Activated CD8-positive, alpha-beta memory T cell treated with anti-CD3 and anti-CD28 coated beads for 24 hours (primary cell): ENCODE measurements at regions not wholly inside any gene's neighbourhood (a gene's known extent, or its start where the extent isn't known, plus 50 kb on each side); places are given as distances from the start of the nearest gene placed in this dataset.

Experiments
- DNase-seq: peaks from one replicate; pipeline ENCODE4 v3.0.0-alpha.2; 2020

DNA sequence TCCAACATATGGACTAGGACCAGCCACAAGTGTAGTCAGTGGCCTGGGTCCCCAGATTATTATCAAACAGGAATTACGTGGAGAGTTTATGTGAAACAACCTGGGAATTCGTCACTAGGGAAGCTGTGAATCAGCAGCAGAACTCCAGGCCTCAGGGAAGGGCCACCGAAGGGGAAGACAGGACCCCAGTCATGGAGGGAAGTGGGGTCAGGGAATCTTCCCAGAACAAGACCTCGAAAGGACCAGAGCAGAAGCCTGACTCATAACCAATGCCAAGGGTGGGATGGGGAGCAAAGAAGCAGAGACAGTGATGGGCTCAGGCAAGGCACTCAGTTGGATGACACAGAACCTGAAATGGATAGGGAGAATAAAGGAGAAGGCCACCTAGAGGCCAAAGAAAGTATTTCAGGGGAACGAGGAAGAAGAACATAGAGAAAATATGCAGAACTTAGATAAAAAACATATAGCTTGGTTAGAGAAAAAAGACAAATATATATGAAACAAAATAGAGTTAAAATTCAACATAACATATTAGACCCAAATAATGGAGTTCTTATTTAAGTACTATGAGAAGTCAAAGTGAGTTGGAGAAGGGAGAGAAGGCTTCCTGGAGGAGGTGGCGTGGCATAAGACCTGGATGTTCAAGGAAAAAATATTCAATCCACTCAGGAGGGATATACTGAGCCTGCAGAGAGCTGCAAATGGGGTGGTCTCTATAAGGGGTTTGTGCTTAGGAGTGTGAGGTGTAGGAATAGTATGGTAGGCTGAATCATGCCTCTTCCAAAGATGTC lies 66.7 kb upstream of the CAST start:
- DNase-seq, result no peak

DNA sequence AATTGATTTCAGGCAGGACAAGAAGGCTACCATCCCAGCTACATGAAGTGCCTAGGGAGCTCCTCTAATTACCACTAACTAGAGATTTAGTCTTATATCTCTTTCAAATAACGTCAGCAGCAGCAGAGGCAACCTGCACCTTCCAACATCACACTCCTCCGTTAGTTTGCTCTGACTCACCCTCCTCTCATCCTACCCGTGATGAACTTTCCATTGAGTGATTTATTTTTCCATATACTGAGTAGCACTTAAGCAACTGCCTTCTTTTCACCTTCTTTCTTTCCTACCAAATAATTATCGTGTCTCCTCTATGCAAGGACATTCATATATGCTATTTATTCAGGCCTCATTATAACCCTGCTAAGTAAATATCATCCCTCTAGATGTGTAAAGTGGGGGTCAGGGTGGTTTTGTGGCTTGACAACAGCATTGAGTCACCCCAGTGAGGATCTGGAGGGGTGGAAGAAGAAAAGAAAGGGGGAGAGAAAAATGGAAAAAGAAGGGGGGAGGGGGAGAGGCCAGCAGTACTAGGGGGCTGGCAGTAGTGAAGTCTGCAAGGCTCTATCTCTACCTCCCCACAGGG lies 64.6 kb upstream of the CAST start:
- DNase-seq, result no peak

DNA sequence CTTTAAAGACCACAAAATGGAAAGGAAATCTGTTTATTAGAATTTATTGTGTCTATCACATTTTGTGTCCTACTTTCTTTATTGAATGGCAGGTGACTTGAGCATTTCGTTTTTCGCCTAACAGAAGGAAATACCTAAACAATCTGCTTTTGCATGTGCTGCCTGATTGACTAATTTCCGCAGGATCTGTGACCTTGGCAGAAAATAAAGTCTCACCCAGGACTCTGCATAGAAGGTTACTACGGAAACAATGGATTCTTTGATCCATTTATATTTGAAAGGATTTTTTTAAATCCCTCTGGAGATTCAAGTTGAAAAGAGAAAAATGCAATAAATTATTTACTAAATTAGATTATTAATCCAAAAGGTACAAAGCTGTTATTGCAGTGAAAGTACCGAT lies 61.0 kb upstream of the CAST start:
- no peak for DNase-seq

DNA sequence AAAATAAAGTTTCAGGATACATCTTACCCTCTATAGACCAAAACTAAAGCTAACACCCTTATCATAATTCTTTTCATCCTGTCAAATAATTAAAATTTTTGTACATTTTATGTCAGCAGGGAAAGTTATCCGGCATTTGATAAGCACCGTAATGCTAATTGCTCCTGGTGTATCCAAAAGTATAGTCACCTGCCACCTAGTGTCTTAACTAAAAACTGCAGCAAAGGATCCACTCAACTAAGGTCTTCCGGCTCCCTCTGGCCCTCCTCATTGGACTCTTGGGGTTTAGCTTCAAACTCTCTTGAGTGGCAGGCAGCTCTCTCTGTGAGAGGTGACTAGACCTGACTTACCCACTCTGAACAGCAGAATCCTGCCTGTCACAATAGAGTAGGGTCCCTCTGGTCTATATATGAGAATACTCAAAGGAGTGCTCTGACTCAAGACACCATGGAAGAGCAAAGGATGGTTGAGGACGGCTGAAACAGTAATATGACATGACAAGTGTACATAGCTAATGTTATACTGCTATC lies 60.4 kb upstream of the CAST start:
- peak; percentile 68 for DNase-seq

DNA sequence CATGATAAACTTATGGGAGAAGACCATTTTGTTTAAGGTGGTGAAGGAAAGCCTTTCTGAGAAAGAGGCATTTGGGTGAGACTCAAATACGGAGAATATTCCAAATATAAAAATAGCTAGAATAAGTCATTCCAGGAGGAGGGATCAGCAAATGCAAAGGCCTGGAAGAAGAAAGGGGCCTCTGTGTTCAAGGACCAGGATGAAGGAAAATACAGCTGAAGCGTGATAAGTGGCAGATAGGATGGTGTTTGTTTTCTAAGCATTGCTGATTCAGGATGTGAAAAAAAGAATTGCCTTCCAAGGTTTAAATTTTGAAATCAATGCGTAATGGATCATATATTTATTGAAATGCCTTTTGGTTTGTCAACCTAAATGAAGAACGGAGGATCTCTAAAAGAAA lies 59.4 kb upstream of the CAST start:
- no peak for DNase-seq

DNA sequence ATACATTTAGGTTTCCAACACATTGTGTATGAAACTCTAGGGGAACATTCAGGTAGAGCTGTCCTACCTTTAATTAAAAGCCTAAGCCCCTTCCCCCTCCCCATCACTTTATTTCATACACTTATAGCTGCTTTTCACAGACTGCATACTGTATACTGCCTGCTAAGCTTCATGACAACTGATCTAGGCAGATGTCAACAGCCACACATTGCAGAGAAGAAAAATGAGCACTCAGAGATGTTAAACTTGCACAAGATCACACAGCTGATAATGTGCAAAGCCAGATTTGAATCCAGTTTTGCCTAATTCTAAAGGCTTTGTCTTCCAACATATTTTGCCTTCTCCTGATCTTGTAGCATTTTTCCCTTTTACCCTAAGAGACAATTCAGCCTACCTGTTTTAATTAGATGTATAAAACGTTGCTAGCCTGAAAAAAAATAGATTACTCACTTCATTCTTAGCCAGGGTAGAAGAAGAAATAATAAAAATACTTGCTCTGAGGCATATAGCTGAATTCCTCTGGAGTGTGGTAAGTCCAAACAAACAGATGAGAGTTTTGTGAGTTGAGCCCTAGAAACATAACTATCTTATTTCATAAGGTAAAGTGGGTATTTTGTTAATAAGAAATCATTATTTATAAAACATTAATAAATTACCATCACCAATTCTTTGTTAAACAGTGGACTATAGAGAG lies 56.9 kb upstream of the CAST start:
- DNase-seq, result no peak

DNA sequence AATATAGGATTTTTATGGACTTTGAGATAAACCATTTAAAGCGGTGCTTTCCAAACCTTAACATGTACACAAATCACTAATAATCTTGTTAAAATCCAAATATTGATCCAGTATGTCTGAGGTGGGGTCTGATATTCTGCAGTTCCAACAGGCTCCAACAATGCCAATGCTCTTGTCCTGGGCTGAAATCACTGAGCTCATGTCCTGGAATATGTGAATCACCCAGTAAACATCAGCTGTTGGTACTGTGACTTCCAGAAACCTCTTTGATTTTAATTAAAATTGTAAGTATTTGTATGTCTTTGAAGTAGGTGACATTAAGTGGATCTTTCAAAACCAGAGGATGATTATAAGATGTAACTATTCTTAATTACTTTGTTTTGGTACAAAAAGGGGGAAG lies 52.8 kb upstream of the CAST start:
- DNase-seq, result no peak

DNA sequence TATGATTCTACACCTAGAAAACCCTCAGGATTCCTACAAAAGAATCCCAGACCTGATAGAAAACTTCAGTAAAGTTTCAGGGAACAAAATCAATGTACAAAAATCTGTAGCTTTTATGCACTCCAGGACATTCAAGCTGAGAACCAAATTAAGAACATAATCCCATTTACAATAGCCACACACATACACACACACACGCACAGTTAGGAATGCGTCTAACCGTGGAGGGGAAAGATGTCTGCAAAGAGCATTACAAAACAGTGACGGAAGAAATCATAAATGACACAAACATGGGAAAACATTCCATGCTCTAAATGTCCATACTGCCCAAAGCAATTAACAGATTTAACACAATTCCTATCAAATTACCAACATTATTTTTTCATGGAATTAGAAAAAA lies 51.4 kb upstream of the CAST start:
- no peak for DNase-seq

DNA sequence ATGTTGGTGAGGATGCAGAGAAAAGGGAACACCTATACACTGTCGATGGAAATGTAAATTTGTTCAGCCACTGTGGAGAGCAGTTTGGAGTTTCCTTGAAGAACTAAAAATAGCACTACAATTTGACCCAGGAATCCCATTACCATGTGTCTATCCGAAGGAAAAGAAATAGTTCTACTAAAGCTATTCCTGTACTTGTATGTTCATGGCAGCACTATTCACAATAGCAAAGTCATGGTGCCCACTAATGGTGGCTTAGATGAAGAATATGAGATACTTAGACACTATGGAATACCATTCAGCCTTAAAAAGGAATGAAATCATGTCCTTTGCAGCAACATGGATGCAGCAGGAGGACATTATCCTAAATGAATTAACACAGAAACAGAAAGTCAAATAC lies 50.2 kb upstream of the CAST start:
- DNase-seq, result no peak
